ENCODE measurements at regions not wholly inside any gene's neighbourhood (a gene's known extent, or its start where the extent isn't known, plus 50 kb on each side); places are given as distances from the start of the nearest gene placed in this dataset.
"Not testable (repeated sequence)": the region's sequence is repeated elsewhere in the genome, so short reads cannot be mapped to it uniquely, and the experiment has no call there.

- no peaks in the 10 kb centered on the region for H3K27me3 Mint-ChIP-seq
- ChIA-PET POLR2A (no interaction called here), CTCF (no interaction called here)
- no peak overlapping the region for H3K27ac Mint-ChIP-seq
- H3K36me3 Mint-ChIP-seq: no peaks in the 10 kb centered on the region
- no peaks in the 10 kb centered on the region for H3K9me3 Mint-ChIP-seq
- no peak overlapping the region for H3K4me3 Mint-ChIP-seq
- intact Hi-C loops (cut with micrococcal nuclease): no loop called here
- H3K4me1 Mint-ChIP-seq (ENCODE audit: low read depth): no peaks in the 10 kb centered on the region
- DNase-seq: no peak
Observed at GRCh38 chr4:140220058-140220457, 66.1 kb upstream of the MAML3 start.

GRCh38 chr4:140219567-140219966 lies 65.6 kb upstream of the MAML3 start:
- no peak for DNase-seq
- H3K9me3 Mint-ChIP-seq: no peaks in the 10 kb centered on the region
- CTCF ChIA-PET: no interaction called here
- H3K36me3 Mint-ChIP-seq: no peaks in the 10 kb centered on the region
- intact Hi-C loops (cut with micrococcal nuclease): no loop called here
- H3K27ac Mint-ChIP-seq: no peak overlapping the region
- peaks cover 2% of the 10 kb centered on the region for H3K27me3 Mint-ChIP-seq
- H3K4me1 Mint-ChIP-seq (ENCODE audit: low read depth): no peaks in the 10 kb centered on the region
- no peak overlapping the region for H3K4me3 Mint-ChIP-seq
- POLR2A ChIA-PET: no interaction called here

- H3K36me3 Mint-ChIP-seq; CTCF ChIA-PET; H3K4me1 Mint-ChIP-seq (ENCODE audit: low read depth); H3K27me3 Mint-ChIP-seq; intact Hi-C loops (cut with micrococcal nuclease); POLR2A ChIA-PET; H3K9me3 Mint-ChIP-seq; H3K27ac Mint-ChIP-seq; DNase-seq; H3K4me3 Mint-ChIP-seq: not testable (repeated sequence)
Observed at GRCh38 chr4:140219070-140219469, 65.1 kb upstream of the MAML3 start.

GRCh38 chr4:140213749-140214148 lies 59.8 kb upstream of the MAML3 start:
- Mint-ChIP-seq H3K27ac (no peak overlapping the region), H3K9me3 (no peaks in the 10 kb centered on the region), H3K4me1 (ENCODE audit: low read depth) (no peaks in the 10 kb centered on the region), H3K27me3 (peaks cover 3% of the 10 kb centered on the region), H3K36me3 (no peaks in the 10 kb centered on the region), H3K4me3 (no peak overlapping the region)
- ChIA-PET POLR2A (no interaction called here), CTCF (interaction anchor here (0.6 kb wide), 1 partner anchor 43 kb away, joined by 3 read pairs; no protein-coding TSS in a partner anchor)
- intact Hi-C loops (cut with micrococcal nuclease): no loop called here
- DNase-seq: no peak

- H3K36me3 Mint-ChIP-seq: no peaks in the 10 kb centered on the region
- POLR2A ChIA-PET: no interaction called here
- peaks cover 3% of the 10 kb centered on the region for H3K27me3 Mint-ChIP-seq
- CTCF ChIA-PET: interaction anchor here (0.6 kb wide), 1 partner anchor 42 kb away, joined by 3 read pairs; no protein-coding TSS in a partner anchor
- DNase-seq: no peak
- no peaks in the 10 kb centered on the region for H3K4me1 Mint-ChIP-seq (ENCODE audit: low read depth)
- H3K4me3 Mint-ChIP-seq: no peak overlapping the region
- no peaks in the 10 kb centered on the region for H3K9me3 Mint-ChIP-seq
- intact Hi-C loops (cut with micrococcal nuclease): no loop called here
- no peak overlapping the region for H3K27ac Mint-ChIP-seq
Observed at GRCh38 chr4:140213116-140213515, 59.1 kb upstream of the MAML3 start.

- no peaks in the 10 kb centered on the region for H3K4me1 Mint-ChIP-seq (ENCODE audit: low read depth)
- no peak overlapping the region for H3K4me3 Mint-ChIP-seq
- no peak overlapping the region for H3K27ac Mint-ChIP-seq
- H3K9me3 Mint-ChIP-seq: no peaks in the 10 kb centered on the region
- H3K27me3 Mint-ChIP-seq: peaks cover 7% of the 10 kb centered on the region
- no peaks in the 10 kb centered on the region for H3K36me3 Mint-ChIP-seq
- no peak for DNase-seq
- intact Hi-C loops (cut with micrococcal nuclease): no loop called here
- ChIA-PET CTCF (no interaction called here), POLR2A (no interaction called here)
Observed at GRCh38 chr4:140212646-140213045, 58.7 kb upstream of the MAML3 start.

GRCh38 chr4:140212194-140212593 lies 58.2 kb upstream of the MAML3 start:
- no peaks in the 10 kb centered on the region for H3K9me3 Mint-ChIP-seq
- ChIA-PET POLR2A (no interaction called here), CTCF (interaction anchor here (1.5 kb wide), 1 partner anchor 27 kb away, joined by 3 read pairs; no protein-coding TSS in a partner anchor)
- H3K4me3 Mint-ChIP-seq: no peak overlapping the region
- H3K36me3 Mint-ChIP-seq: no peaks in the 10 kb centered on the region
- no peak for DNase-seq
- H3K27me3 Mint-ChIP-seq: peaks cover 7% of the 10 kb centered on the region
- no peak overlapping the region for H3K27ac Mint-ChIP-seq
- intact Hi-C loops (cut with micrococcal nuclease): no loop called here
- H3K4me1 Mint-ChIP-seq (ENCODE audit: low read depth): no peaks in the 10 kb centered on the region

- Mint-ChIP-seq H3K4me3 (no peak overlapping the region), H3K27me3 (peaks cover 7% of the 10 kb centered on the region), H3K4me1 (ENCODE audit: low read depth) (no peaks in the 10 kb centered on the region), H3K27ac (no peak overlapping the region), H3K36me3 (no peaks in the 10 kb centered on the region), H3K9me3 (no peaks in the 10 kb centered on the region)
- intact Hi-C loops (cut with micrococcal nuclease): no loop called here
- no peak for DNase-seq
- POLR2A ChIA-PET: no interaction called here
- CTCF ChIA-PET: interaction anchor here (1.5 kb wide), 1 partner anchor 27 kb away, joined by 3 read pairs; no protein-coding TSS in a partner anchor
Observed at GRCh38 chr4:140211693-140212092, 57.7 kb upstream of the MAML3 start.

- DNase-seq: no peak
- no peaks in the 10 kb centered on the region for H3K4me1 Mint-ChIP-seq (ENCODE audit: low read depth)
- H3K27me3 Mint-ChIP-seq: peaks cover 7% of the 10 kb centered on the region
- H3K9me3 Mint-ChIP-seq: no peaks in the 10 kb centered on the region
- POLR2A ChIA-PET: no interaction called here
- H3K4me3 Mint-ChIP-seq: no peak overlapping the region
- no peaks in the 10 kb centered on the region for H3K36me3 Mint-ChIP-seq
- intact Hi-C loops (cut with micrococcal nuclease): no loop called here
- no peak overlapping the region for H3K27ac Mint-ChIP-seq
- CTCF ChIA-PET: interaction anchor here (1.5 kb wide), 1 partner anchor 26 kb away, joined by 3 read pairs; no protein-coding TSS in a partner anchor
Observed at GRCh38 chr4:140211161-140211560, 57.2 kb upstream of the MAML3 start.

- no peak for DNase-seq
- peaks cover 4% of the 10 kb centered on the region for H3K27me3 Mint-ChIP-seq
- no peak overlapping the region for H3K4me3 Mint-ChIP-seq
- POLR2A ChIA-PET: no interaction called here
- no peaks in the 10 kb centered on the region for H3K36me3 Mint-ChIP-seq
- intact Hi-C loops (cut with micrococcal nuclease): no loop called here
- no peaks in the 10 kb centered on the region for H3K9me3 Mint-ChIP-seq
- no peak overlapping the region for H3K27ac Mint-ChIP-seq
- no peaks in the 10 kb centered on the region for H3K4me1 Mint-ChIP-seq (ENCODE audit: low read depth)
- CTCF ChIA-PET: no interaction called here
Observed at GRCh38 chr4:140208921-140209320, 54.9 kb upstream of the MAML3 start.
